ENCODE measurements at regions not wholly inside any gene's neighbourhood (a gene's known extent, or its start where the extent isn't known, plus 50 kb on each side); places are given as distances from the start of the nearest gene placed in this dataset.

DNA sequence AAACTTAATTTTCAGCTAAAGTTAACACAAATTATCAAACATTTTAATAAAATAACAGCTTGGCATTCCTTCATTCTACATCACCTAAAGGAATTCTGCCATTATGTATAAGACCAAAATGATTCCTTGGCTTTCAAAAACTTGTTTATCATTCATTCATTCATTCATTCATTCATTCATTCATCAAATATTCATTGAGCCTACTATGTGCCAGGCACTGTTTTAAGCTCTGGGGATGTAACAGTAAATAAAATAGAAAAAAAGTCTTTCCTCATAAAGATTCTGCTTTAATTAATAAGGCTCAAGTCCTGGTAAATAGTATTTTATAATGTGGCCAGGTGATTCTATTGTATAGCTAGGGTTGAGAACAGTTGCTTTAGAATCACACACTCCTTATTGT, 127.9 kb downstream of the GPR85 start:
- TF ChIP-seq POLR2AphosphoS5 (IDR thresholded peaks at IDR 0.05; ENCODE audit: low read depth, low read length) = no peak
- TF ChIP-seq FOXP2 (optimal IDR thresholded peaks at IDR 0.05; ENCODE audit: borderline replicate concordance, extremely low read depth, extremely low read length, insufficient read depth) = no peak
- no peak for TF ChIP-seq TAF1 (IDR thresholded peaks at IDR 0.05; ENCODE audit: borderline replicate concordance, insufficient read depth, low read length)
- no peak for TF ChIP-seq SIN3A (IDR thresholded peaks at IDR 0.05; ENCODE audit: borderline replicate concordance, insufficient read depth, low read length)
- TF ChIP-seq, protein P1, sequence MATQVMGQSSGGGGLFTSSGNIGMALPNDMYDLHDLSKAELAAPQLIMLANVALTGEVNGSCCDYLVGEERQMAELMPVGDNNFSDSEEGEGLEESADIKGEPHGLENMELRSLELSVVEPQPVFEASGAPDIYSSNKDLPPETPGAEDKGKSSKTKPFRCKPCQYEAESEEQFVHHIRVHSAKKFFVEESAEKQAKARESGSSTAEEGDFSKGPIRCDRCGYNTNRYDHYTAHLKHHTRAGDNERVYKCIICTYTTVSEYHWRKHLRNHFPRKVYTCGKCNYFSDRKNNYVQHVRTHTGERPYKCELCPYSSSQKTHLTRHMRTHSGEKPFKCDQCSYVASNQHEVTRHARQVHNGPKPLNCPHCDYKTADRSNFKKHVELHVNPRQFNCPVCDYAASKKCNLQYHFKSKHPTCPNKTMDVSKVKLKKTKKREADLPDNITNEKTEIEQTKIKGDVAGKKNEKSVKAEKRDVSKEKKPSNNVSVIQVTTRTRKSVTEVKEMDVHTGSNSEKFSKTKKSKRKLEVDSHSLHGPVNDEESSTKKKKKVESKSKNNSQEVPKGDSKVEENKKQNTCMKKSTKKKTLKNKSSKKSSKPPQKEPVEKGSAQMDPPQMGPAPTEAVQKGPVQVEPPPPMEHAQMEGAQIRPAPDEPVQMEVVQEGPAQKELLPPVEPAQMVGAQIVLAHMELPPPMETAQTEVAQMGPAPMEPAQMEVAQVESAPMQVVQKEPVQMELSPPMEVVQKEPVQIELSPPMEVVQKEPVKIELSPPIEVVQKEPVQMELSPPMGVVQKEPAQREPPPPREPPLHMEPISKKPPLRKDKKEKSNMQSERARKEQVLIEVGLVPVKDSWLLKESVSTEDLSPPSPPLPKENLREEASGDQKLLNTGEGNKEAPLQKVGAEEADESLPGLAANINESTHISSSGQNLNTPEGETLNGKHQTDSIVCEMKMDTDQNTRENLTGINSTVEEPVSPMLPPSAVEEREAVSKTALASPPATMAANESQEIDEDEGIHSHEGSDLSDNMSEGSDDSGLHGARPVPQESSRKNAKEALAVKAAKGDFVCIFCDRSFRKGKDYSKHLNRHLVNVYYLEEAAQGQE (IDR thresholded peaks at IDR 0.05; ENCODE audit: insufficient read depth in 1 of 2, low read depth in 2 of 2, low read length in 2 of 2) = no peak

DNA sequence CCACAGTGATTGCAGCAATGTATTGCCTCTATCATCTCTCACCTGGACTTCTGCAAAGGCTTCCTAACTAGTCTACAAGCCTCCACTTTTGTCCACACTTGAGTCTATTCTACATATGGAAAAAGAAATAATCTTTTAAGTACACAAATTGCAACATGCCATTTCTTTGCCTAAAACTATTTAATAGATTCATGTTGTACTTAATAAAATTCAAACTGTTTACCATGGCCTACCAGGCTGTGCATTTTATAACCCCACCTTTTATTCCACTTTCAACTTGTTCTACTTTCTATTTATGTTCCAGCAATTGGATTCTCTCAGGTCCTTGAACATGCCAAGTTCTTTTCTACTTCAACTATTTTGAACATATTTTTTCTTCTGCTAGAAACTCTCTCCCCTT, 128.7 kb downstream of the GPR85 start:
- TF ChIP-seq FOXP2 (optimal IDR thresholded peaks at IDR 0.05; ENCODE audit: borderline replicate concordance, extremely low read depth, extremely low read length, insufficient read depth) (no peak), SIN3A (IDR thresholded peaks at IDR 0.05; ENCODE audit: borderline replicate concordance, insufficient read depth, low read length) (no peak), TAF1 (IDR thresholded peaks at IDR 0.05; ENCODE audit: borderline replicate concordance, insufficient read depth, low read length) (no peak), POLR2AphosphoS5 (IDR thresholded peaks at IDR 0.05; ENCODE audit: low read depth, low read length) (no peak)
- TF ChIP-seq, protein P1 (IDR thresholded peaks at IDR 0.05; ENCODE audit: insufficient read depth in 1 of 2, low read depth in 2 of 2, low read length in 2 of 2) = no peak

DNA sequence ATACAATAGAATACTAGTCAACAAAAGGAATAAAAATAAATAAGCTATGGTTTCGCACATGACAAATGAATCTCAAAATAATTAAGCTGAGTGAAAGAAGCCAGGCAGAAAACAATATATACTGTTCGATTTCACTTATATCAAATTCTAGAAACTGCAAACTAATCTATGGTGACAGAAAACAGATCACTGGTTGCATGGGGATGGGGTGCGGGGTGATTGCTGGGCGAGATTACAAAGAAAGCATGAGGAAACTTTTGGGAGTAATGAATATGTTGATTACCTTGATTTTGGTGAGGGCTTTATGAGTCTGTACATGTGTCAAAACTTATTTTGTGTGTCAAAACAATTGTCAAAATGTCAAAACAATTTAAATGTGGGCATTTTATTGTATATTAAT, 135.6 kb downstream of the GPR85 start:
- TF ChIP-seq, protein P1 (IDR thresholded peaks at IDR 0.05; ENCODE audit: insufficient read depth in 1 of 2, low read depth in 2 of 2, low read length in 2 of 2) = no peak
- TF ChIP-seq SIN3A (IDR thresholded peaks at IDR 0.05; ENCODE audit: borderline replicate concordance, insufficient read depth, low read length) (no peak), FOXP2 (optimal IDR thresholded peaks at IDR 0.05; ENCODE audit: borderline replicate concordance, extremely low read depth, extremely low read length, insufficient read depth) (no peak), POLR2AphosphoS5 (IDR thresholded peaks at IDR 0.05; ENCODE audit: low read depth, low read length) (no peak), TAF1 (IDR thresholded peaks at IDR 0.05; ENCODE audit: borderline replicate concordance, insufficient read depth, low read length) (no peak)

DNA sequence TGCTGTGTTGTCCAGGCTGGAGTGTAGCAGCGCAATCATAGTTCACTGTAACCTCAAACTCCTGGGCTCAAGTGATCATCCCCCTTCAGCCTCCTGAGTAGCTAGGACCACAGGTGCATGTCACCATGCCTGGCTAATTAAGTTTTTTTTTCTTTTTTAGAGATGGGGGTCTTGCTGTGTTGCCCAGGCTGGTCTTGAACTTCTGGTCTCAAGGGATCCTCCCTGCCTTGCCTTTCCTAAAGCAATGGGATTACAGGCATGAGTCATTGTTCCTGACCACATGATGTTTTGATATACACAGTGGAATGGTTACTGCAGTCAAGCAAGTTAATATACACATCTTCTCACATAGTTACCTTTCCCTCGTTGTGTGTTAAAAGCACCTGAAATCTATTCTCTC, 140.3 kb downstream of the GPR85 start:
- TF ChIP-seq POLR2AphosphoS5 (IDR thresholded peaks at IDR 0.05; ENCODE audit: low read depth, low read length) (no peak), TAF1 (IDR thresholded peaks at IDR 0.05; ENCODE audit: borderline replicate concordance, insufficient read depth, low read length) (no peak)
- TF ChIP-seq, protein P1 (IDR thresholded peaks at IDR 0.05; ENCODE audit: insufficient read depth in 1 of 2, low read depth in 2 of 2, low read length in 2 of 2) = no peak

DNA sequence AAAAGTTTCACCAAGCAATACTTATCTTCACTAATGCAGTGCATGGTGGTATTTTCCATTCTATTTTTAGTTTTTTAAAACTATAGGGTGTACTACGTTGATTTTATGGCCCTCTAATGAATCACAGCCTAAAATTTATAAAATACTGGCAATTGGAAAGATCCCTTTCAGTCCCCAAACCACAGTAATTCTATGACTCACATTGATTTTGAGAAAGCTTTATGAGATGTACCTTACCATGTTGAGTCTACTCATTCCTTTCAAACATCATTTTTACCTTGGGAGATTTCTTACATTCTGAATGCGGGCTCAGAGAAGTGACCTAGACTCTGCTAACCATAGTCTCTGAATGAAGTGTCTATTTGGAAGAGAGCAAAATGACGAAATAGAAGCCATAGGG, 141.6 kb downstream of the GPR85 start:
- no peak for TF ChIP-seq TAF1 (IDR thresholded peaks at IDR 0.05; ENCODE audit: borderline replicate concordance, insufficient read depth, low read length)
- TF ChIP-seq SIN3A (IDR thresholded peaks at IDR 0.05; ENCODE audit: borderline replicate concordance, insufficient read depth, low read length) = no peak
- TF ChIP-seq, protein P1 (IDR thresholded peaks at IDR 0.05; ENCODE audit: insufficient read depth in 1 of 2, low read depth in 2 of 2, low read length in 2 of 2) = no peak
- no peak for TF ChIP-seq POLR2AphosphoS5 (IDR thresholded peaks at IDR 0.05; ENCODE audit: low read depth, low read length)
- no peak for TF ChIP-seq FOXP2 (optimal IDR thresholded peaks at IDR 0.05; ENCODE audit: borderline replicate concordance, extremely low read depth, extremely low read length, insufficient read depth)
